ENCODE measurements at regions not wholly inside any gene's neighbourhood (a gene's known extent, or its start where the extent isn't known, plus 50 kb on each side); places are given as distances from the start of the nearest gene placed in this dataset.

GRCh38 chr5:114070093-114070722, 291.7 kb upstream of the KCNN2 start:
- no peak for DNase-seq (ENCODE audit: unreplicated experiment)
- no TSS peak for BruUV-seq (replicated peaks)
- Mint-ChIP-seq H3K27me3 (ENCODE audit: insufficient read depth, unreplicated experiment) (peaks cover 12% of the 10 kb centered on the region), H3K27ac (ENCODE audit: low read depth, unreplicated experiment) (no peak overlapping the region), H3K4me1 (ENCODE audit: insufficient read depth, unreplicated experiment) (no peaks in the 10 kb centered on the region), H3K36me3 (ENCODE audit: insufficient read depth, unreplicated experiment) (no peaks in the 10 kb centered on the region), H3K4me3 (ENCODE audit: unreplicated experiment) (no peak overlapping the region), H3K9me3 (ENCODE audit: unreplicated experiment) (no peaks in the 10 kb centered on the region)
- ChIA-PET CTCF (interaction anchor here (0.6 kb wide), 2 partner anchors 21 to 45 kb away, joined by 3 read pairs; no protein-coding TSS in a partner anchor), POLR2A (no interaction called here)
- intact Hi-C loops (cut with micrococcal nuclease), result no loop called here
- no peak for TF ChIP-seq CTCF (IDR thresholded peaks at IDR 0.05; ENCODE audit: unreplicated experiment)

- H3K27me3 Mint-ChIP-seq (ENCODE audit: insufficient read depth, unreplicated experiment), result peaks cover 32% of the 10 kb centered on the region
- ChIA-PET CTCF (interaction anchor here (0.6 to 1.0 kb wide), 2 partner anchors 9 to 49 kb away, joined by 3 read pairs; no protein-coding TSS in a partner anchor), POLR2A (no interaction called here)
- intact Hi-C loops (cut with micrococcal nuclease), result no loop called here
- no peak overlapping the region for H3K27ac Mint-ChIP-seq (ENCODE audit: low read depth, unreplicated experiment)
- no peaks in the 10 kb centered on the region for H3K36me3 Mint-ChIP-seq (ENCODE audit: insufficient read depth, unreplicated experiment)
- no peak overlapping the region for H3K4me3 Mint-ChIP-seq (ENCODE audit: unreplicated experiment)
- H3K9me3 Mint-ChIP-seq (ENCODE audit: unreplicated experiment), result peaks cover 9% of the 10 kb centered on the region
- BruUV-seq (replicated peaks), result no TSS peak
- DNase-seq (ENCODE audit: unreplicated experiment), result no peak
- no peaks in the 10 kb centered on the region for H3K4me1 Mint-ChIP-seq (ENCODE audit: insufficient read depth, unreplicated experiment)
- TF ChIP-seq CTCF (IDR thresholded peaks at IDR 0.05; ENCODE audit: unreplicated experiment), result no peak
Observed at GRCh38 chr5:114089259-114089658, 272.6 kb upstream of the KCNN2 start.

- ChIA-PET CTCF (interaction anchor here (0.6 to 1.3 kb wide), 4 partner anchors 8 to 966 kb away, joined by 3 to 5 read pairs (median 3); no protein-coding TSS in a partner anchor), POLR2A (no interaction called here)
- Mint-ChIP-seq H3K27me3 (ENCODE audit: insufficient read depth, unreplicated experiment) (peaks cover 32% of the 10 kb centered on the region), H3K4me1 (ENCODE audit: insufficient read depth, unreplicated experiment) (no peaks in the 10 kb centered on the region), H3K4me3 (ENCODE audit: unreplicated experiment) (no peak overlapping the region), H3K27ac (ENCODE audit: low read depth, unreplicated experiment) (no peak overlapping the region), H3K36me3 (ENCODE audit: insufficient read depth, unreplicated experiment) (no peaks in the 10 kb centered on the region), H3K9me3 (ENCODE audit: unreplicated experiment) (peaks cover 7% of the 10 kb centered on the region)
- no peak for TF ChIP-seq CTCF (IDR thresholded peaks at IDR 0.05; ENCODE audit: unreplicated experiment)
- intact Hi-C loops (cut with micrococcal nuclease), result no loop called here
- peak; percentile 17 for DNase-seq (ENCODE audit: unreplicated experiment)
- no TSS peak for BruUV-seq (replicated peaks)
Observed at GRCh38 chr5:114097570-114097969, 264.3 kb upstream of the KCNN2 start.

- no peak for DNase-seq (ENCODE audit: unreplicated experiment)
- Mint-ChIP-seq H3K4me1 (ENCODE audit: insufficient read depth, unreplicated experiment) (no peaks in the 10 kb centered on the region), H3K27ac (ENCODE audit: low read depth, unreplicated experiment) (no peak overlapping the region), H3K27me3 (ENCODE audit: insufficient read depth, unreplicated experiment) (peaks cover 48% of the 10 kb centered on the region), H3K4me3 (ENCODE audit: unreplicated experiment) (no peak overlapping the region), H3K36me3 (ENCODE audit: insufficient read depth, unreplicated experiment) (no peaks in the 10 kb centered on the region), H3K9me3 (ENCODE audit: unreplicated experiment) (no peaks in the 10 kb centered on the region)
- CTCF ChIA-PET, result interaction anchor here (0.6 kb wide), 1 partner anchor 34 kb away, joined by 4 read pairs; no protein-coding TSS in a partner anchor
- POLR2A ChIA-PET, result no interaction called here
- intact Hi-C loops (cut with micrococcal nuclease), result no loop called here
- no TSS peak for BruUV-seq (replicated peaks)
- TF ChIP-seq CTCF (IDR thresholded peaks at IDR 0.05; ENCODE audit: unreplicated experiment), result no peak
Observed at GRCh38 chr5:114099161-114099560, 262.7 kb upstream of the KCNN2 start.
